ENCODE measurements at regions not wholly inside any gene's neighbourhood (a gene's known extent, or its start where the extent isn't known, plus 50 kb on each side); places are given as distances from the start of the nearest gene placed in this dataset.

- DNase-seq (ENCODE audit: low read depth): no peak
These were observed 188.2 kb upstream of the RMST start for GRCh38 chr12:97274386-97274785.

GRCh38 chr12:97275256-97275655, 187.3 kb upstream of the RMST start:
- no peak for DNase-seq (ENCODE audit: low read depth)

GRCh38 chr12:97275728-97276590, 186.6 kb upstream of the RMST start:
- no peak for DNase-seq (ENCODE audit: low read depth)

GRCh38 chr12:97276661-97277429, 185.8 kb upstream of the RMST start:
- DNase-seq (ENCODE audit: low read depth): no peak

GRCh38 chr12:97283297-97283696, 179.3 kb upstream of the RMST start:
- DNase-seq (ENCODE audit: low read depth): no peak

- no peak for DNase-seq (ENCODE audit: low read depth)
These were observed 174.1 kb upstream of the RMST start for GRCh38 chr12:97288531-97288930.

GRCh38 chr12:97292588-97292987, 170.0 kb upstream of the RMST start:
- DNase-seq (ENCODE audit: low read depth): no peak

- no peak for DNase-seq (ENCODE audit: low read depth)
These were observed 169.1 kb upstream of the RMST start for GRCh38 chr12:97293541-97293940.

GRCh38 chr12:97299847-97300246, 162.8 kb upstream of the RMST start:
- DNase-seq (ENCODE audit: low read depth): no peak

- no peak for DNase-seq (ENCODE audit: low read depth)
These were observed 162.2 kb upstream of the RMST start for GRCh38 chr12:97300431-97300830.

- DNase-seq (ENCODE audit: low read depth): no peak
These were observed 161.7 kb upstream of the RMST start for GRCh38 chr12:97300891-97301290.

- DNase-seq (ENCODE audit: low read depth): no peak
These were observed 161.0 kb upstream of the RMST start for GRCh38 chr12:97301576-97301975.

GRCh38 chr12:97305651-97306050, 157.0 kb upstream of the RMST start:
- DNase-seq (ENCODE audit: low read depth): no peak

- DNase-seq (ENCODE audit: low read depth): no peak
These were observed 156.5 kb upstream of the RMST start for GRCh38 chr12:97306147-97306546.

GRCh38 chr12:97308576-97309198, 153.9 kb upstream of the RMST start:
- DNase-seq (ENCODE audit: low read depth): peak; percentile 13

- DNase-seq (ENCODE audit: low read depth): no peak
These were observed 152.7 kb upstream of the RMST start for GRCh38 chr12:97309921-97310320.

- DNase-seq (ENCODE audit: low read depth): no peak
These were observed 150.0 kb upstream of the RMST start for GRCh38 chr12:97312570-97313135.

GRCh38 chr12:97313471-97314190, 149.0 kb upstream of the RMST start:
- no peak for DNase-seq (ENCODE audit: low read depth)

- no peak for DNase-seq (ENCODE audit: low read depth)
These were observed 146.3 kb upstream of the RMST start for GRCh38 chr12:97316321-97316720.

- DNase-seq (ENCODE audit: low read depth): no peak
These were observed 141.0 kb upstream of the RMST start for GRCh38 chr12:97321621-97322020.

- DNase-seq (ENCODE audit: low read depth): no peak
These were observed 140.2 kb upstream of the RMST start for GRCh38 chr12:97322388-97322787.

- DNase-seq (ENCODE audit: low read depth): no peak
These were observed 139.4 kb upstream of the RMST start for GRCh38 chr12:97323154-97323553.

Measured in stromal cell of bone marrow (primary cell).